OCI-LY1 (cell line): ENCODE measurements at regions not wholly inside any gene's neighbourhood (a gene's known extent, or its start where the extent isn't known, plus 50 kb on each side); places are given as distances from the start of the nearest gene placed in this dataset.

ENCODE experiments used
- H2AFZ ChIP-seq: fragments of 200-600 bp; sonication (generic), shearing (Covaris generic); 2 replicates; pipeline ENCODE4 v1.6.0; 2014; ENCODE audit warnings: antibody characterized with exemption, mild to moderate bottlenecking, low read length
- H3F3A ChIP-seq: fragments of 200-600 bp; sonication (generic), shearing (Covaris generic); 2 replicates; pipeline ENCODE4 v1.6.0; 2014; ENCODE audit warnings: mild to moderate bottlenecking, antibody characterized with exemption, low read length, moderate library complexity; ENCODE audit not compliant: insufficient read depth
- H3K27ac ChIP-seq: fragments of 200-600 bp; sonication (generic); 2 replicates; pipeline ENCODE4 v1.5.1; 2014; ENCODE audit warnings: low read length, mixed run types, mild to moderate bottlenecking, low read depth; ENCODE audit not compliant: poor library complexity, severe bottlenecking
- H3K27me3 ChIP-seq: fragments of 200-600 bp; sonication (generic); 2 replicates; pipeline ENCODE4 v1.6.0; 2014; ENCODE audit warnings: antibody characterized with exemption, mild to moderate bottlenecking, low read length, moderate library complexity; ENCODE audit not compliant: insufficient read depth
- H3K36me3 ChIP-seq: fragments of 200-600 bp; sonication (generic); 2 replicates; pipeline ENCODE4 v1.6.1; 2014; ENCODE audit warnings: mild to moderate bottlenecking, antibody characterized with exemption, low read length, moderate library complexity, mixed read lengths; ENCODE audit not compliant: insufficient read depth
- H3K4me1 ChIP-seq: fragments of 200-600 bp; sonication (generic); 2 replicates; pipeline ENCODE4 v1.5.1; 2014; ENCODE audit warnings: mild to moderate bottlenecking, low read length, moderate library complexity; ENCODE audit not compliant: insufficient read depth, severe bottlenecking
- H3K4me2 ChIP-seq: fragments of 200-600 bp; sonication (generic), shearing (Covaris generic); 2 replicates; pipeline ENCODE4 v1.6.1; 2014; ENCODE audit warnings: low read length
- H3K4me3 ChIP-seq: fragments of 200-600 bp; sonication (generic); 2 replicates; pipeline ENCODE4 v1.5.1; 2014; ENCODE audit warnings: low read length, low read depth, mild to moderate bottlenecking, mixed read lengths; ENCODE audit not compliant: poor library complexity, severe bottlenecking
- H3K79me2 ChIP-seq: fragments of 200-600 bp; shearing (Covaris generic); 2 replicates; pipeline ENCODE4 v1.6.1; 2016; ENCODE audit warnings: mixed run types, low read length, mixed read lengths; ENCODE audit not compliant: insufficient read depth
- H3K9ac ChIP-seq: fragments of 200-600 bp; sonication (generic), shearing (Covaris generic); 2 replicates; pipeline ENCODE4 v1.6.1; 2014; ENCODE audit warnings: mild to moderate bottlenecking, low read length, mixed read lengths
- H3K9me2 ChIP-seq: fragments of 200-600 bp; sonication (generic), shearing (Covaris generic); 2 replicates; pipeline ENCODE4 v1.6.1; 2014; ENCODE audit warnings: low read depth, mild to moderate bottlenecking, low read length, mixed read lengths
- H3K9me3 ChIP-seq: fragments of 200-600 bp; shearing (Covaris generic); 2 replicates; pipeline ENCODE4 v1.6.1; 2014; ENCODE audit warnings: low read length, mixed read lengths
- H4K20me1 ChIP-seq: fragments of 200-600 bp; sonication (generic), shearing (Covaris generic); 2 replicates; pipeline ENCODE4 v1.6.0; 2016; ENCODE audit warnings: mild to moderate bottlenecking, low read length; ENCODE audit not compliant: insufficient read depth
- EZH2 ChIP-seq: fragments of 200-600 bp; sonication (generic), shearing (Covaris generic); IDR thresholded peaks from 2 replicates; pipeline ENCODE4 v1.8.0; 2017; ENCODE audit warnings: borderline replicate concordance, mixed run types, mild to moderate bottlenecking, antibody characterized with exemption, low read length, moderate library complexity, mixed read lengths
- TF ChIP-seq, protein P1 (sequence below): fragments of 200-600 bp; sonication (generic), shearing (Covaris generic); IDR thresholded peaks from 2 replicates; pipeline ENCODE4 v1.5.1; 2017; ENCODE audit warnings: mild to moderate bottlenecking, antibody characterized with exemption, low read length, moderate library complexity, mixed read lengths

DNA sequence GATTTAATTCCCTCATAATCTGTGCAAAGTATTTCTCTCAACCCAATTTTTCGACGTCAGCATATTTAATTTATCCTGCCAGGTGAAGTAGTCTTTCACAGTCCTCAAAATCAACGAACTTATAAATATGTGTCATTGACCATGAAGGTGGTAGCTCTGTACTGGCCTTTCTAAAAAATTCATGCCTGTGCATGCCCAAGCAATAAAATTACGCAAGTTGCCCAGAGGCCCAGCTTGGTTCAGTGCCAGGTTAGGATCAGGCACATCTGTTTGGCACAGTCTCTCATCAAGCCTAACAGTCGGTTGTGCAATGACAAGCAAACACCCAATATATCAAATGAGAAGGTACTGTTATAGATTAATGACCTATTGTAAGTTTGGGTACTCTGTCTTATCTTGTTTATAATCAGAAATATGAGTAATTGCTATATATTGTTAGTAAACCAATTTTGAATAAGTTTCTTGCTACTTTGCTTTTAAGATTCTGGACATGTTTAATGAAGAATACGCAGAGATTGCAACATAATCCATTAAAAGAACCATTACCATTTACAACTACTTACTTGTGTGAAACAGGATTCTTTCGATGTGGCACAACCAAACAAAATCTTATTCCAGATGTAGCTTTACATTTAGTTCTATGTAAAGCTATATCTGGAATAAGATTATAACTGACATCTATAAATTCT is 159.0 kb upstream of the IL12A start:
- Histone ChIP-seq H3K27ac (no peak overlapping the region), H4K20me1 (no peaks in the 10 kb centered on the region), H3K4me3 (no peak overlapping the region), H3K36me3 (no peaks in the 10 kb centered on the region), H3K9ac (no peak overlapping the region), H3K4me2 (no peak overlapping the region), H2AFZ (no peak overlapping the region), H3K27me3 (no peaks in the 10 kb centered on the region), H3F3A (no peaks in the 10 kb centered on the region), H3K4me1 (no peaks in the 10 kb centered on the region), H3K9me3 (no peaks in the 10 kb centered on the region), H3K9me2 (no peaks in the 10 kb centered on the region), H3K79me2 (no peaks in the 10 kb centered on the region)
- TF ChIP-seq EZH2 = no peak
- TF ChIP-seq, protein P1, sequence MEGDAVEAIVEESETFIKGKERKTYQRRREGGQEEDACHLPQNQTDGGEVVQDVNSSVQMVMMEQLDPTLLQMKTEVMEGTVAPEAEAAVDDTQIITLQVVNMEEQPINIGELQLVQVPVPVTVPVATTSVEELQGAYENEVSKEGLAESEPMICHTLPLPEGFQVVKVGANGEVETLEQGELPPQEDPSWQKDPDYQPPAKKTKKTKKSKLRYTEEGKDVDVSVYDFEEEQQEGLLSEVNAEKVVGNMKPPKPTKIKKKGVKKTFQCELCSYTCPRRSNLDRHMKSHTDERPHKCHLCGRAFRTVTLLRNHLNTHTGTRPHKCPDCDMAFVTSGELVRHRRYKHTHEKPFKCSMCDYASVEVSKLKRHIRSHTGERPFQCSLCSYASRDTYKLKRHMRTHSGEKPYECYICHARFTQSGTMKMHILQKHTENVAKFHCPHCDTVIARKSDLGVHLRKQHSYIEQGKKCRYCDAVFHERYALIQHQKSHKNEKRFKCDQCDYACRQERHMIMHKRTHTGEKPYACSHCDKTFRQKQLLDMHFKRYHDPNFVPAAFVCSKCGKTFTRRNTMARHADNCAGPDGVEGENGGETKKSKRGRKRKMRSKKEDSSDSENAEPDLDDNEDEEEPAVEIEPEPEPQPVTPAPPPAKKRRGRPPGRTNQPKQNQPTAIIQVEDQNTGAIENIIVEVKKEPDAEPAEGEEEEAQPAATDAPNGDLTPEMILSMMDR = no peak

- H3K27ac ChIP-seq = no peak overlapping the region
- H3K9me2 ChIP-seq = no peaks in the 10 kb centered on the region
- no peaks in the 10 kb centered on the region for H4K20me1 ChIP-seq
- H3K27me3 ChIP-seq = no peaks in the 10 kb centered on the region
- no peaks in the 10 kb centered on the region for H3K9me3 ChIP-seq
- H3F3A ChIP-seq = no peaks in the 10 kb centered on the region
- no peaks in the 10 kb centered on the region for H3K79me2 ChIP-seq
- TF ChIP-seq, protein P1 = no peak
- TF ChIP-seq EZH2 = no peak
- H3K9ac ChIP-seq = no peak overlapping the region
- no peak overlapping the region for H3K4me2 ChIP-seq
- H3K4me1 ChIP-seq = no peaks in the 10 kb centered on the region
- no peaks in the 10 kb centered on the region for H3K36me3 ChIP-seq
- no peak overlapping the region for H3K4me3 ChIP-seq
- no peak overlapping the region for H2AFZ ChIP-seq
Measured at GRCh38 chr3:159830523-159831154, 158.0 kb upstream of the IL12A start.

GRCh38 chr3:159831466-159831865 is 157.2 kb upstream of the IL12A start:
- no peaks in the 10 kb centered on the region for H3K79me2 ChIP-seq
- H3K36me3 ChIP-seq = no peaks in the 10 kb centered on the region
- H3K27me3 ChIP-seq = no peaks in the 10 kb centered on the region
- no peaks in the 10 kb centered on the region for H3F3A ChIP-seq
- no peak overlapping the region for H3K4me2 ChIP-seq
- no peaks in the 10 kb centered on the region for H3K9me3 ChIP-seq
- H3K9ac ChIP-seq = no peak overlapping the region
- H3K4me3 ChIP-seq = no peak overlapping the region
- H2AFZ ChIP-seq = no peak overlapping the region
- TF ChIP-seq EZH2 = no peak
- TF ChIP-seq, protein P1 = no peak
- H3K27ac ChIP-seq = no peak overlapping the region
- H4K20me1 ChIP-seq = no peaks in the 10 kb centered on the region
- H3K4me1 ChIP-seq = no peaks in the 10 kb centered on the region
- no peaks in the 10 kb centered on the region for H3K9me2 ChIP-seq
